T-helper 1 cell treated with Interleukin-12 subunit alpha and Interleukin-12 subunit beta and Interleukin-4 antibody, amounts not matched to agents 30 μg/mL and 1 μg/mL, for 36 hours (primary cell): ENCODE measurements at regions not wholly inside any gene's neighbourhood (a gene's known extent, or its start where the extent isn't known, plus 50 kb on each side); places are given as distances from the start of the nearest gene placed in this dataset.

Experiments
- H3K27ac Mint-ChIP-seq: one replicate; pipeline ENCODE4 v1.8.0; 2021; ENCODE audit warnings: mild to moderate bottlenecking, mixed read lengths
- H3K27me3 Mint-ChIP-seq: one replicate; pipeline ENCODE4 v1.8.0; 2021; ENCODE audit warnings: low read depth, mixed read lengths
- H3K36me3 Mint-ChIP-seq: one replicate; pipeline ENCODE4 v1.8.0; 2021; ENCODE audit warnings: low read depth, mixed read lengths
- H3K4me1 Mint-ChIP-seq: one replicate; pipeline ENCODE4 v1.8.0; 2021; ENCODE audit warnings: low read depth, mixed read lengths
- H3K4me3 Mint-ChIP-seq: one replicate; pipeline ENCODE4 v1.8.0; 2021; ENCODE audit warnings: mild to moderate bottlenecking, moderate library complexity, mixed read lengths
- H3K9me3 Mint-ChIP-seq: one replicate; pipeline ENCODE4 v1.8.0; 2021; ENCODE audit warnings: mixed read lengths

DNA sequence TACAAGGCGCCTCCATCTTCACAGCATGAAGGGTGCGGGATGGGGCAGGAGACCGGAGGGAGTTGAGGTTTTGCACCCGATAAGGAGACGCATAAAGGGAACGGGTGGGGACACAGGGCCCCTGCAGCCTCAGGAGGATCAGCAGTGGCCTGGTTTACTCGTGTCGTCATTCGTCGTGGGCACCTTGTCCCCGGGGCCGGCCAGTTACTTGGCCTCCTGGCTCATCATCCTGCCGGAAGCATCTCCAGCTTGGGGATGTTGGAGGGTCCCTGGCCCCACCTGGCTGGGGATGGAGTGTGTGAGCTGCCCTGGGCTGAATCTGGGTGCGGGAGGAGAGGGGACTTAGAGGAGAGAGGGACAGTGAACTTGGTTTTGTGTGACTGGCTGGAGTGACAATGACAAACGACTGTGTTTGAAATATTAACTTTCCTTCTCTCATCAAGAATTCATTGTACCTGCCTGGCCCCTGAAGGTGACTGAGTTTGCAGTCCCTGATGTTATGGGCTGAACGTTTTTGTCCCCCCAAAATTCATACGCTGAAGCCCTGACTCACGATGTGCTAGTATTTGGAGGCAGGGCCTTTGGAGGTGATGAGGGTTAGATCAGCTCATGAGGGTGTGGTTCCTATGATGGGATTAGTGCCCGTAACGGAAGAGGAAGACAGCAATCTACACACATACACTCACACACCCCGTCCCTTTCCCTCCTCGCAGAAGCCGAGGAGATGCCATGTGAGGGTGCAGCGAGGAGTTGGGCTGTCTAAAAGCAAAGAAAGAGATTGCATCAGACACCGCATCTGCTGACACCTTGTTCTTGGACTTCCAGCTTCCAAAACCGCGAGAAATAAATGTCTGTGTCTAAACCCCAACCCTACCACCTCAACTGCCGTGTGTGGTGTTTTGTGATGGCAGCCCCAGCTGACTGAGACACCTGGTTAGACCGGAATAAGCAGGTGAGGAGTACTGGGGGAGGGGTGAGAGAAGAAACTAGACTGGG, 65.0 kb upstream of the MAP3K4 start:
- Mint-ChIP-seq H3K9me3 (no peaks in the 10 kb centered on the region), H3K4me1 (no peaks in the 10 kb centered on the region), H3K36me3 (no peaks in the 10 kb centered on the region), H3K27ac (no peak overlapping the region), H3K27me3 (peaks cover 23% of the 10 kb centered on the region), H3K4me3 (no peak overlapping the region)

DNA sequence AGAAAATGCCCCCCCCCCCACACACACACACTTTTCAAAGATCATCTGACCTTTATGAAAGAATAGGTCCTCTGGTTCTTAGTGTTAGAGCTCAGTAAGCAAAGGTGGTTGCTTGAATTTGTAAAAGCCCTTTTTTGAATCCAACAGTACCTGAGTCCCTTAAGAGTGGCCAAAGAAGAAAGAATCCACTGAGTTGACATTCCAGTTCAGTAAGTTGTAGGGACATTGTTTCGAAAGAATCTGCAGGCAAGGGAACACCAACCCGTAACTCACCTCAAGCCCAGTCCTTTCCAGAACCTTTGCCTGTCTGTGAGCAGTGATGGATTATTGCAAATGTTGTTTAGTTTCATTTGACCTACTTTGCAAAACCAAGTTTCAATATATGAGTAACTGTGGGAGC, 64.2 kb upstream of the MAP3K4 start:
- Mint-ChIP-seq H3K36me3 (no peaks in the 10 kb centered on the region), H3K9me3 (no peaks in the 10 kb centered on the region), H3K27me3 (peaks cover 28% of the 10 kb centered on the region), H3K27ac (no peak overlapping the region), H3K4me1 (no peaks in the 10 kb centered on the region), H3K4me3 (no peak overlapping the region)

DNA sequence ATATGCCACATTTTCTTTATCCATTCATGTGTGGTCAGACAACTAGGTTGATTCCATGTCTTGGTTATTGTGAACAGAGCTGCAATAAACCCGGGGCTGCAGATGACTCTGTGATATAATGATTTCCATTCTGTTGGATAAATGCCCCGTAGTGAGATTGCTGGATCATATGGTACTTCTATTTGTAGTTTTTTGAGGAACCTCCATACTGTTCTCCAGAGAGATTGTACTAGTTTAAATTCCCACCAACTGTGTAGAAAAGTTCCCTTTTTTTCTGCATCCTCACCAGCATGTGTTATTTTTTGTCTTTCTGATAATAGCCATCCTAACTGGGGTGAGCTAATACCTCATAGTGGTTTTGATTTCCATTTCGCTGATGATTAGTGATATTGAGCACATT, 62.2 kb upstream of the MAP3K4 start:
- H3K4me3 Mint-ChIP-seq: no peak overlapping the region
- H3K36me3 Mint-ChIP-seq: no peaks in the 10 kb centered on the region
- no peak overlapping the region for H3K27ac Mint-ChIP-seq
- no peaks in the 10 kb centered on the region for H3K9me3 Mint-ChIP-seq
- no peaks in the 10 kb centered on the region for H3K4me1 Mint-ChIP-seq
- H3K27me3 Mint-ChIP-seq: peaks cover 28% of the 10 kb centered on the region

DNA sequence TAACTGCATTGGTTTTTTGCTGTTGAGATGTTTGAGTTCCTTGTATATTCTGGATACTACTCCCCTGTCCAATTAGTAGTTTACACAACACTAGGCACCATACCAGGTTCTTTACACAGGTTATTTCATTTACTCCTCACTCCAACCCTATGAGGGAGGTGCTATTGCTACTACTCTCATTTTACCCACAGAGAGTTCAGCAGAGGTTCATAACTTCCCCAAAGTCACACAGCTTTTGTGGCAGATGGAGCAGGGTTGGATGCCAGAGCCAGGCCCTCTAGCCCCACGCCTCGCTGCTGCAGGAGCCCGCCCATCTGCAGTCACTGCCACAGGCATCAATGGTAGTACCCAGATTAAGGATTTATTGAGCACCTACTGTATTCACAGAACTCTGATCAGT, 61.7 kb upstream of the MAP3K4 start:
- H3K36me3 Mint-ChIP-seq: no peaks in the 10 kb centered on the region
- H3K27me3 Mint-ChIP-seq: peaks cover 28% of the 10 kb centered on the region
- no peak overlapping the region for H3K4me3 Mint-ChIP-seq
- no peaks in the 10 kb centered on the region for H3K4me1 Mint-ChIP-seq
- H3K9me3 Mint-ChIP-seq: no peaks in the 10 kb centered on the region
- H3K27ac Mint-ChIP-seq: no peak overlapping the region

DNA sequence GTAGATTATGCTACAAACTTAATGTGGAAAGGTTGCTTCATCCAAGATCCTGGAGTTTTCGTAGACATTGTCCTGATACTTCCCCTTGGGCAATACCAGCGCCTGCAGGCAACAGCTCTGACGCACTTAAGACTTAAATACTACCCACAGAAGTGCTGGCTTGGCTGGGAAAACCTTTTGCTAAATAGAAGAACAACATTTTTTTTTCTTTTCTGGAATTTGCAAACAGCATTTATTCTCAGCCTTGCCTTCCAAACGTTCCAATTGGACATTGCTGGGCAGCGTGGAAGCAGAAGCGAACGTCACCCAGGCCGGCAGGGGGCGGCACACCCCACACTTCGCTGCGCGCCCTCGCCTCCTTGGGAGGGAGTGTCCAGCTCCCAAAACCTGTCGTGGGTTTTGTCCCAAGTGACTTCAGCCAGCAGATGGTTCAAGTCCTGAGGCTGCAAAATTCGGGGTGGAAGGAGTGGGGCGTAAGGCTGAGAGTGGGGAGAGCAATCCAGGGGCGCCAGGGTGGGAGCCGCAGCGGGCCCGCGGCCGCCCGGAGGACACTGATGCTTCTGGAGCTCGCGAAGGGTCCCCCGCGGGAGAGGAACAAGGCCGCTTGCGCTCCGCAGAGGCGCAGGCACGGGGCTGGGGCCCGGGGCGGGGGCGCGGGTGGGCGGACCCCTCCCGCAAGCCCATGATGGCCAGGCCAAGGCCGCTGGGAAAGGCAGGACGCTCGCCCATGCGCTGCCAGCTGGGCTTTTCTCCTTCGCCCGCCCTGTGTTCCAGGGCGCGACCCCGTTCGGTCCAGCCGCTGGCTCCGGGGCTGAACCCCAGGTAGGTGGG, 60.8 kb upstream of the MAP3K4 start:
- Mint-ChIP-seq H3K4me1 (no peaks in the 10 kb centered on the region), H3K27me3 (peaks cover 28% of the 10 kb centered on the region), H3K9me3 (no peaks in the 10 kb centered on the region), H3K27ac (no peak overlapping the region), H3K4me3 (peak overlapping the region; percentile 27), H3K36me3 (no peaks in the 10 kb centered on the region)

DNA sequence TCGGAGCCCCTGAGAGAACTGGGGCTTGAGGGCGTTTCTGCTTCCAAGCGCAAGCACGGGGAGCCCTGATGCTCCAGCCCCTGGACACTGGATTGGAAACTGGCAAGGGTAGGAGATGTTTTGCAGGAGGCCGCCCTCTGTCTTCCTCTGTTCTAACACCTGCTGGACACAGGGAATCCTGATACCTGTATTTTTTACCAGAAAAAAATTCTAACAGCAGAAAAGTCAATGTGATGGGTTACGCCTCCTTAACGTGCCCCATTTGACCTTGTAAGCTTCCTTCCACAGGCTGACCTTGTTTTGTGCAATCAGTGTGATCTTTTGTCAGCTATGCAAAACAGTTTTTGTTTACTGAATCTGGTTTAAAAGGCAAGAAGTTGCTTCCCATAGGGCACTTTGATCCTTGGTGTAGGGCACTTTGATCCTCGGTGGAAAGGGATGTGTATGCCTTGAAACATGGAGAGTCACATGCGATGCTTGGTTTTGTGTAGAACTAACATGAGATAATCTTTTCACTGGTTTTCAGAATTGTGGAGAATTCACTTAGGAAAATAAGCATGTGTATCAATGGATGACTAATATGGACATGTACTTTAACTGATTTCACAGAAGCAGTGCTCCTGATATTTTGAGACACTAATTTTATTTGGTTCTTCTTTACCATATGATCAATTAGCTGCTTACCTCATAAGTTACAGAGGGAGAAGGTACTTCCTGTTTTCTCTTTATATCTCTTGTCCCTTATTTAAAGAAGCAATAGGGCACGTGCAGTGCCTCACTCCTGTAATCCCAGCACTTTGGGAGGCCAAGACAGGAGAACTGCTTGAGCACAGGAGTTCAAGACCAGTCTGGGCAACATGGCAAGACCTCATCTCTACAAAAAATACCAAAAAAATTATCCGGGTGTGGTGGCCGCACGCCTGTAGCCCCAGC, 59.9 kb upstream of the MAP3K4 start:
- Mint-ChIP-seq H3K36me3 (no peaks in the 10 kb centered on the region), H3K4me3 (no peak overlapping the region), H3K27me3 (peaks cover 34% of the 10 kb centered on the region), H3K27ac (no peak overlapping the region), H3K4me1 (no peaks in the 10 kb centered on the region), H3K9me3 (no peaks in the 10 kb centered on the region)

DNA sequence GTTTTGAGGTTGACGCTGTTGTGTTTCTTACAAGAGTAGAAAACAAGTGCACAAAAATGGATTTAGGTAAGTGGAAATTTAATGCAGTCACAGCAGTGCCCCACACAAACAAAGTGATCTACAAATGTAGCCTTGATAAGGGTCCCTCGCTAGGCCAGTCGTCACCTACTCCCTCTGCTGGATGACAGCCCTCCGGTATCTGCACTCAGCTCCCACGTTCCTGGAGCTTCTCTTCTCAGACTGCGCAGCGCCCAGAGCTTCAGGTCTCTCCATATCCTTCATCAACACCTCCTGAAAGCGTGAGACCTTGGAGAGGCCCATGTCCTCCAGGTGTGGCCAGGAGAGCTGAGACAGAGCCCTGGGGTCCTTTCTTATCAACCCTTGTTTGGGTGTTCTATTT, 58.3 kb upstream of the MAP3K4 start:
- Mint-ChIP-seq H3K36me3 (no peaks in the 10 kb centered on the region), H3K27me3 (peaks cover 49% of the 10 kb centered on the region)

DNA sequence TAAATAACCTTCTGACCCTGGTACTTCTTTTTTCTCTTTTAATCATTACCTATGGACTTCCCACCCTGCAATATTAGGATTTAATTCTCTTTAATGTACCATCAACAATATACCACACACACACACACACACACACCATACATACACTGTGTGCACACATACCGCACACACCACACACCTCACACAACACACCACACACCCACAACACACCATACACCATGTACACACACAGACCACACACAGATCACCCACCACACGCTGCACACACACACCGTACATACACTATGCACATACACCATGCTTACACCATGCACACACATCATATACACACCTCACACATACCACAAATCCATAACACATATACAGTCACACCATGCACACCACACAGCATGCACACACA, 57.4 kb upstream of the MAP3K4 start:
- H3K4me1 Mint-ChIP-seq: no peaks in the 10 kb centered on the region
- no peaks in the 10 kb centered on the region for H3K9me3 Mint-ChIP-seq
- no peak overlapping the region for H3K27ac Mint-ChIP-seq
- no peak overlapping the region for H3K4me3 Mint-ChIP-seq
- H3K27me3 Mint-ChIP-seq: peaks cover 49% of the 10 kb centered on the region
- no peaks in the 10 kb centered on the region for H3K36me3 Mint-ChIP-seq

More for the DNA sequence above, 58.3 kb upstream of the MAP3K4 start:
- no peaks in the 10 kb centered on the region for H3K9me3 Mint-ChIP-seq
- H3K27ac Mint-ChIP-seq: no peak overlapping the region
- H3K4me3 Mint-ChIP-seq: no peak overlapping the region
- H3K4me1 Mint-ChIP-seq: no peaks in the 10 kb centered on the region

DNA sequence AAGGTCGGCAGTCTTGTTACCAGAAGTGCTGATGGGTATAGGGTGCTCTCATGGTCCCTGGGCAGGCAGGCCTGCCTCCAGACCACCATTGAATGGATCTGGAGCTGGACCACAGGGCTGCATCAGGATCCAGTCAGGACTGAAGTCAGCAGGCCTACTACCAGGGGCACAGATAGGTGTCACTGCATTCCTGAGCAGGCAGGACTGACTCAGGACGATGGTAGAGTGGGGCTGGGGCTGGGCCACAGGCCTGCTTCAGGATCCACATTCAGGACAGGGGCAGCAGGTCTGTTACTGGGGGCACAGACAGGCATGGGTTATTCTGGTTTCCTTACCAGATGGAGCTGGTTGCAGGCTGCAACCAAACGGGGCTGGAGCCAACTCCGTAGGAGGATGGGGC, 51.4 kb upstream of the MAP3K4 start:
- H3K4me1 Mint-ChIP-seq: no peaks in the 10 kb centered on the region
- no peak overlapping the region for H3K4me3 Mint-ChIP-seq
- H3K27me3 Mint-ChIP-seq: peaks cover 34% of the 10 kb centered on the region
- no peaks in the 10 kb centered on the region for H3K9me3 Mint-ChIP-seq
- no peak overlapping the region for H3K27ac Mint-ChIP-seq
- no peaks in the 10 kb centered on the region for H3K36me3 Mint-ChIP-seq
